ENCODE measurements at regions not wholly inside any gene's neighbourhood (a gene's known extent, or its start where the extent isn't known, plus 50 kb on each side); places are given as distances from the start of the nearest gene placed in this dataset.

DNA sequence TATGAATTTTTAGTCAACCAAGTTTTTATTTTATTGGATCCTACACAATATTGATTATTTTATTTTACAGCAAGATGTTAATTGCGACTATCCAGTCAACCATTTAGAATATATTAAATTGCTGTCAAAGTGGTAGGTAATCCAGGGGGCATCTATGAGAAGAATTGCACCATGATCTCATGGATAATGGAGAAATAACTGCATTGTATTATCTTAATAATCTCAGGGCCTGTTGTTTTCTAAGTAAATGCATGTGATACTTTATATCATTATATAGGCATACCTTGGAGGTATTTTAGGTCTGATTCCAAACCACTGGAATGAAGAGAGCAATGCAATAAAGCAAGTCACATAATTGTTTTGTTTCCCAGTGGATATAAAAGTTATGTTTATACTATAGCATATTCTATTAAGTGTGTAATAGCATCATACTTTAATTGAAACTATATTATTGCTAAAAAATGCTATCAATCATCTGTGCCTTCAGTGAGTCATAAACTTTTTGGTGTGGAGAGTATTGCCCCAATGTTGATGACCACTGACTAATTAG is 595.4 kb upstream of the CHORDC1 start:
- Mint-ChIP-seq H3K4me3 (no peak overlapping the region), H3K9me3 (no peaks in the 10 kb centered on the region), H3K27me3 (no peaks in the 10 kb centered on the region), H3K36me3 (no peaks in the 10 kb centered on the region), H3K4me1 (ENCODE audit: unreplicated experiment) (no peaks in the 10 kb centered on the region), H3K27ac (no peak overlapping the region)
- TF ChIP-seq, protein P1, sequence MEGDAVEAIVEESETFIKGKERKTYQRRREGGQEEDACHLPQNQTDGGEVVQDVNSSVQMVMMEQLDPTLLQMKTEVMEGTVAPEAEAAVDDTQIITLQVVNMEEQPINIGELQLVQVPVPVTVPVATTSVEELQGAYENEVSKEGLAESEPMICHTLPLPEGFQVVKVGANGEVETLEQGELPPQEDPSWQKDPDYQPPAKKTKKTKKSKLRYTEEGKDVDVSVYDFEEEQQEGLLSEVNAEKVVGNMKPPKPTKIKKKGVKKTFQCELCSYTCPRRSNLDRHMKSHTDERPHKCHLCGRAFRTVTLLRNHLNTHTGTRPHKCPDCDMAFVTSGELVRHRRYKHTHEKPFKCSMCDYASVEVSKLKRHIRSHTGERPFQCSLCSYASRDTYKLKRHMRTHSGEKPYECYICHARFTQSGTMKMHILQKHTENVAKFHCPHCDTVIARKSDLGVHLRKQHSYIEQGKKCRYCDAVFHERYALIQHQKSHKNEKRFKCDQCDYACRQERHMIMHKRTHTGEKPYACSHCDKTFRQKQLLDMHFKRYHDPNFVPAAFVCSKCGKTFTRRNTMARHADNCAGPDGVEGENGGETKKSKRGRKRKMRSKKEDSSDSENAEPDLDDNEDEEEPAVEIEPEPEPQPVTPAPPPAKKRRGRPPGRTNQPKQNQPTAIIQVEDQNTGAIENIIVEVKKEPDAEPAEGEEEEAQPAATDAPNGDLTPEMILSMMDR (conservative IDR thresholded peaks at IDR 0.05) = no peak
- DNase-seq (ENCODE audit: extremely low spot score, unreplicated experiment) = no peak

- Mint-ChIP-seq H3K4me1 (ENCODE audit: unreplicated experiment) (no peaks in the 10 kb centered on the region), H3K4me3 (no peak overlapping the region), H3K36me3 (no peaks in the 10 kb centered on the region), H3K27ac (no peak overlapping the region), H3K9me3 (no peaks in the 10 kb centered on the region), H3K27me3 (no peaks in the 10 kb centered on the region)
- no peak for DNase-seq (ENCODE audit: extremely low spot score, unreplicated experiment)
- TF ChIP-seq, protein P1 (conservative IDR thresholded peaks at IDR 0.05) = no peak
Observed at GRCh38 chr11:90809581-90809980, 586.7 kb upstream of the CHORDC1 start.

DNA sequence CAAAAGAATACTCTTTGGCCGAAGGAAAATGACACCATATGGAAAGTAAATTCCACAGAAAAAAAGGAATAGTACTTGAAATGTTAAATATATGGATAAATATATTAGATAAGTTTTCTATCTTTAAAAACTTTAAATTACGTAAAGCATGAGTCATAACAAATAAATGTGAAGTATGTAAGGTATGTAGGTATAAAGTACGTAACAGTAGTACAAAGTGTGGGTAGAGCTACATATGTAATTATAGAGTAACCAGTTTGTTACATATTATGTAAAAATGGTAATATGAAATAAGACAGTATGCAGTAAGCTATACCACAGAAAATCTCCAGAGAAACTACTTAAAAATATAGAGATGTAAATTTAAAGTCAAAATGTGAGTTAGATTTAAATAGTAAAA is 582.3 kb upstream of the CHORDC1 start:
- TF ChIP-seq, protein P1 (conservative IDR thresholded peaks at IDR 0.05) = no peak
- no peak for DNase-seq (ENCODE audit: extremely low spot score, unreplicated experiment)
- Mint-ChIP-seq H3K27me3 (no peaks in the 10 kb centered on the region), H3K4me3 (no peak overlapping the region), H3K9me3 (no peaks in the 10 kb centered on the region), H3K4me1 (ENCODE audit: unreplicated experiment) (peaks cover 4% of the 10 kb centered on the region), H3K36me3 (no peaks in the 10 kb centered on the region), H3K27ac (no peak overlapping the region)

DNA sequence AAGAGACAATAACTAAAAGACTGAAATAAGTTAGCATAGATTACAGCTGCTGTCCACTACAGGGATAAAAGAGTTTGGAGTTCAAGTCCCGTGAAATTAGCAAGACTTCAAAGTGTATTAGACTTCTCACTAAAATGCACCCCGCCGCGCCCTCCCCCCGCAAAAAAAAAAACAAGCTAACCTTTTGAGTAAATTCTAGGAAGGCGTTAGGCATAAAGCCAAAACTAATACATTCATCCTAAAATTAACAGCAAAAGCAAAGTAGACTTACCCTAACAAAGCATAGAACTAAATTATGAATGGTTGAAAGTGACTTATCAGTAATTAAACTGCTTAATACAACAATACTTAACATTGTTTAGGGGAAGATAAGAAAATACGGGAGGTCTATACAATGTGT is 581.0 kb upstream of the CHORDC1 start:
- H3K27ac Mint-ChIP-seq = no peak overlapping the region
- H3K27me3 Mint-ChIP-seq = no peaks in the 10 kb centered on the region
- TF ChIP-seq, protein P1 (conservative IDR thresholded peaks at IDR 0.05) = no peak

DNA sequence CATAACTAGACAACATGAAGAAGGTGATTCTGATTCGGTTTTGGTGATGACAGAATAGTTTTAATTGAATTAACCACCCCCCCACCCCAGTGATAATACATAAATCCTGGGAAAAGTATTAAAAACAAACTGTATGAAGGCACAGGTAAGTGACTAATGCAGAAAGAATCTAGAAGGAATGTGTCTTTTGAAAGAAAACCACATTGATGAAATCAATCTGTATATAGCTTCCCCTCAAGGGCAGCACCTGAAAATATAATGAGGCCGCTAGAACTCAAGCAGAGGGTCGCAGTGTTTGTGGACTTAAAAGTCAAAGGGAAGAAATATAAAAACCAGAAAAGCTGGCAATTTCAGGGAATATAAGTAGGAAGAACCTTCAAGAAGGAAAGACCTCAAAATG is 580.5 kb upstream of the CHORDC1 start:
- TF ChIP-seq, protein P1 (conservative IDR thresholded peaks at IDR 0.05) = no peak
- DNase-seq (ENCODE audit: extremely low spot score, unreplicated experiment) = no peak
- peaks cover 11% of the 10 kb centered on the region for H3K4me1 Mint-ChIP-seq (ENCODE audit: unreplicated experiment)
- H3K9me3 Mint-ChIP-seq = peaks cover 4% of the 10 kb centered on the region
- no peaks in the 10 kb centered on the region for H3K36me3 Mint-ChIP-seq
- H3K4me3 Mint-ChIP-seq = no peak overlapping the region
- no peaks in the 10 kb centered on the region for H3K27me3 Mint-ChIP-seq
- H3K27ac Mint-ChIP-seq = peak overlapping the region; percentile 10

More for the DNA sequence above, 581.0 kb upstream of the CHORDC1 start:
- DNase-seq (ENCODE audit: extremely low spot score, unreplicated experiment) = no peak
- no peak overlapping the region for H3K4me3 Mint-ChIP-seq
- H3K4me1 Mint-ChIP-seq (ENCODE audit: unreplicated experiment) = peaks cover 7% of the 10 kb centered on the region
- peaks cover 3% of the 10 kb centered on the region for H3K9me3 Mint-ChIP-seq
- H3K36me3 Mint-ChIP-seq = no peaks in the 10 kb centered on the region

DNA sequence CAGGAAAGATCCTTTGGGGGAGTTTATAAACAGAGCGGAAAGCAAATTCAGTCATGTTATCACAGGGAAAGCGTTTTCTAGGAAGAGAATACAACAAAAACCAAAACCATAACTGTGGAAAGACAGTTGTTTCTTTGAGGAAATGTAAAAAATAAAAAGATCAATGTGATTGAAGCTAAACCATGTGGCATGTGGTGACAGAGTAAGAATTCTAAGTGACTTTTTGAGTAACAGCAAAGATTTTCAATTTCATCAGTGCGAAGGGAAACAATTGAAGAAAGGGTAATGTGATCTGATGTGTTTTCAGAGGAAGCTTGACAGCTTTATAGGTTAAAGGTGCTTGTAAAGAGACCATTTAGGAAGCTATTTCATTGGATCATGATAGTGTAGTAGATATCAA is 575.9 kb upstream of the CHORDC1 start:
- H3K4me3 Mint-ChIP-seq = no peak overlapping the region
- no peaks in the 10 kb centered on the region for H3K36me3 Mint-ChIP-seq
- no peaks in the 10 kb centered on the region for H3K27me3 Mint-ChIP-seq
- no peak for DNase-seq (ENCODE audit: extremely low spot score, unreplicated experiment)
- peaks cover 4% of the 10 kb centered on the region for H3K9me3 Mint-ChIP-seq
- no peak overlapping the region for H3K27ac Mint-ChIP-seq
- peaks cover 11% of the 10 kb centered on the region for H3K4me1 Mint-ChIP-seq (ENCODE audit: unreplicated experiment)
- TF ChIP-seq, protein P1 (conservative IDR thresholded peaks at IDR 0.05) = no peak

Measured in type B pancreatic cell (in vitro differentiated cells).